ENCODE measurements at regions not wholly inside any gene's neighbourhood (a gene's known extent, or its start where the extent isn't known, plus 50 kb on each side); places are given as distances from the start of the nearest gene placed in this dataset.

DNA sequence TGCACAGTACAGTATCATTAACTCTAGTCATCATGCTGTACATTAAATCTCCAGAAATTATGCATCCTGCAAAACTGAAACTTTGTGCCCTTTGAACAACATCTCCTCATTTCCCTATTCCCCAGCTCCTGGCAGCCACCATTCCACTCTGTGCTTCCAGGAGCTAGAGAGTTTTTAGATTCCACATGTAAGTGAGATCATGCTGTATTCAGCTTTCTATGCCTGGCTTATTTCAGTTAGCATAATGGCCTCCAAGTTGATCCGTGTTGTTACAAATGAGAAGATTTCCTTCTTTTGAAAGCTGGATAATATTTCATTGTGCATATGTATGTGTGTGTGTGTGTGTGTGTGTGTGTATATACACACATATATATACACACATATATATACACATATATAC is 86.9 kb upstream of the SLC24A3 start:
- Histone ChIP-seq H3K4me3 (no peak overlapping the region), H3K27me3 (ENCODE audit: control insufficient read depth in 3 of 3, insufficient read depth in 3 of 3, low read length in 2 of 3) (no peaks in the 10 kb centered on the region), H3K9ac (ENCODE audit: insufficient read depth in 1 of 2, low read length in 2 of 2) (no peak overlapping the region), H3K4me1 (ENCODE audit: control insufficient read depth in 5 of 5, insufficient read depth in 5 of 5, low read length in 5 of 5) (peaks cover 0 to 7% (median 0%) of the 10 kb centered on the region in 5 donors), H3K36me3 (ENCODE audit: control insufficient read depth in 4 of 4, insufficient read depth in 4 of 4, low read length in 4 of 4) (no peaks in the 10 kb centered on the region), H3K27ac (ENCODE audit: low read depth in 1 of 2, low read length in 1 of 2) (no peak overlapping the region), H3K9me3 (ENCODE audit: control insufficient read depth in 4 of 4, insufficient read depth in 3 of 4, low read length in 3 of 4) (peaks cover 0 to under 1% (median 0%) of the 10 kb centered on the region in 4 donors)
- no peak for DNase-seq
- no peak for ATAC-seq (ENCODE audit: insufficient read depth, low FRiP score)
- 82 to 84% methylated on average over 1 of the region's 1 CpG for WGBS, 2 donors
- no peak for TF ChIP-seq CTCF (IDR thresholded peaks at IDR 0.05; ENCODE audit: control extremely low read depth, extremely low read depth)

- Histone ChIP-seq H3K9me3 (ENCODE audit: control insufficient read depth in 4 of 4, insufficient read depth in 3 of 4, low read length in 3 of 4) (peaks cover 0 to 8% (median 0%) of the 10 kb centered on the region in 4 donors), H3K9ac (ENCODE audit: insufficient read depth in 1 of 2, low read length in 2 of 2) (no peak overlapping the region), H3K4me3 (no peak overlapping the region), H3K27me3 (ENCODE audit: control insufficient read depth in 3 of 3, insufficient read depth in 3 of 3, low read length in 2 of 3) (no peaks in the 10 kb centered on the region), H3K4me1 (ENCODE audit: control insufficient read depth in 5 of 5, insufficient read depth in 5 of 5, low read length in 5 of 5) (peaks cover 0 to 16% (median 0%) of the 10 kb centered on the region in 5 donors), H3K27ac (ENCODE audit: low read depth in 1 of 2, low read length in 1 of 2) (no peak overlapping the region), H3K36me3 (ENCODE audit: control insufficient read depth in 4 of 4, insufficient read depth in 4 of 4, low read length in 4 of 4) (no peaks in the 10 kb centered on the region)
- no peak for TF ChIP-seq CTCF (IDR thresholded peaks at IDR 0.05; ENCODE audit: control extremely low read depth, extremely low read depth)
- 86 to 88% methylated on average over 1 of the region's 1 CpG for WGBS, 2 donors
- DNase-seq = no peak
- ATAC-seq (ENCODE audit: insufficient read depth, low FRiP score) = no peak
Measured at GRCh38 chr20:19129306-19129705, 83.1 kb upstream of the SLC24A3 start.

GRCh38 chr20:19129976-19130612 is 82.3 kb upstream of the SLC24A3 start:
- WGBS, 2 donors = 52 to 66% methylated on average over 5 of the region's 5 CpGs
- ATAC-seq (ENCODE audit: insufficient read depth, low FRiP score) = no peak
- no peak overlapping the region for H3K27ac ChIP-seq (ENCODE audit: low read depth in 1 of 2, low read length in 1 of 2)
- H3K36me3 ChIP-seq (ENCODE audit: control insufficient read depth in 4 of 4, insufficient read depth in 4 of 4, low read length in 4 of 4) = no peaks in the 10 kb centered on the region
- no peak for TF ChIP-seq CTCF (IDR thresholded peaks at IDR 0.05; ENCODE audit: control extremely low read depth, extremely low read depth)
- no peak overlapping the region for H3K4me3 ChIP-seq
- no peaks in the 10 kb centered on the region for H3K27me3 ChIP-seq (ENCODE audit: control insufficient read depth in 3 of 3, insufficient read depth in 3 of 3, low read length in 2 of 3)
- peaks cover 0 to 16% (median 0%) of the 10 kb centered on the region in 5 donors for H3K4me1 ChIP-seq (ENCODE audit: control insufficient read depth in 5 of 5, insufficient read depth in 5 of 5, low read length in 5 of 5)
- no peak overlapping the region for H3K9ac ChIP-seq (ENCODE audit: insufficient read depth in 1 of 2, low read length in 2 of 2)
- DNase-seq = peak; percentile 24 to 60 (median 28)
- H3K9me3 ChIP-seq (ENCODE audit: control insufficient read depth in 4 of 4, insufficient read depth in 3 of 4, low read length in 3 of 4) = peaks cover 0 to 9% (median 0%) of the 10 kb centered on the region in 4 donors

DNA sequence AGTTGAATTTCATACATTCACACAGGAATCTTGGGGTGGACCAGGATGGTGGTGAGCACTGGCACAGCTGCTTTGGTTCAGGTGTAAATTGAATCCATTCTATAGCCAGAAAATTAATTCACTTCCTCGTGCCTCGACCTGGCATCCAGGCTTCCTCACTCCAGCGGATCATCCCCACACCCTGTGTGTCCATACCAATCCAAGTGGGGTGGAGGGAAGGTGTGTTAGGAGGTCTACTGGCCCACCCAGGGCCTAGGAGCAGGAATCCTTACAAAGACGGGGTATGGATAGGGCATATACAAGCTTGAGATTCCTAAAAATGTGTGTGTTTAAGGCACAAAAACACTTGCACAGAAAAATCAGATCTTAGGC is 81.8 kb upstream of the SLC24A3 start:
- WGBS, 2 donors = 81 to 90% methylated on average over 4 of the region's 4 CpGs
- DNase-seq (no peak), ATAC-seq (ENCODE audit: insufficient read depth, low FRiP score) (no peak)
- peaks cover 0 to 10% (median 0%) of the 10 kb centered on the region in 4 donors for H3K9me3 ChIP-seq (ENCODE audit: control insufficient read depth in 4 of 4, insufficient read depth in 3 of 4, low read length in 3 of 4)
- TF ChIP-seq CTCF (IDR thresholded peaks at IDR 0.05; ENCODE audit: control extremely low read depth, extremely low read depth) = no peak
- H3K4me1 ChIP-seq (ENCODE audit: control insufficient read depth in 5 of 5, insufficient read depth in 5 of 5, low read length in 5 of 5) = peaks cover 0 to 16% (median 0%) of the 10 kb centered on the region in 5 donors
- H3K4me3 ChIP-seq = no peak overlapping the region
- no peak overlapping the region for H3K27ac ChIP-seq (ENCODE audit: low read depth in 1 of 2, low read length in 1 of 2)
- H3K9ac ChIP-seq (ENCODE audit: insufficient read depth in 1 of 2, low read length in 2 of 2) = no peak overlapping the region
- no peaks in the 10 kb centered on the region for H3K27me3 ChIP-seq (ENCODE audit: control insufficient read depth in 3 of 3, insufficient read depth in 3 of 3, low read length in 2 of 3)
- H3K36me3 ChIP-seq (ENCODE audit: control insufficient read depth in 4 of 4, insufficient read depth in 4 of 4, low read length in 4 of 4) = no peaks in the 10 kb centered on the region
